GM19193 (cell line): ENCODE measurements at regions not wholly inside any gene's neighbourhood (a gene's known extent, or its start where the extent isn't known, plus 50 kb on each side); places are given as distances from the start of the nearest gene placed in this dataset.

ENCODE experiments used
- POLR2A ChIP-seq: IDR thresholded peaks from 4 replicates; pipeline ENCODE4 v1.6.1; 2011; ENCODE audit not compliant: insufficient read depth, insufficient read length; ENCODE audit errors: extremely low read depth

- TF ChIP-seq POLR2A = no peak
Measured at GRCh38 chr2:57876313-57876712, 170.3 kb upstream of the VRK2 start.

GRCh38 chr2:57877811-57878170 is 168.8 kb upstream of the VRK2 start:
- TF ChIP-seq POLR2A = no peak

GRCh38 chr2:57878171-57878865 is 168.3 kb upstream of the VRK2 start:
- TF ChIP-seq POLR2A = no peak

- no peak for TF ChIP-seq POLR2A
Measured at GRCh38 chr2:57878866-57879210, 167.8 kb upstream of the VRK2 start.

- TF ChIP-seq POLR2A = no peak
Measured at GRCh38 chr2:57880446-57880845, 166.2 kb upstream of the VRK2 start.

- TF ChIP-seq POLR2A = no peak
Measured at GRCh38 chr2:57880967-57881366, 165.6 kb upstream of the VRK2 start.

- TF ChIP-seq POLR2A = no peak
Measured at GRCh38 chr2:57881998-57882888, 164.4 kb upstream of the VRK2 start.

GRCh38 chr2:57882895-57883515 is 163.6 kb upstream of the VRK2 start:
- TF ChIP-seq POLR2A = no peak

GRCh38 chr2:57884281-57884680 is 162.3 kb upstream of the VRK2 start:
- no peak for TF ChIP-seq POLR2A

GRCh38 chr2:57885742-57886141 is 160.9 kb upstream of the VRK2 start:
- no peak for TF ChIP-seq POLR2A

GRCh38 chr2:57886161-57886786 is 160.3 kb upstream of the VRK2 start:
- no peak for TF ChIP-seq POLR2A

- TF ChIP-seq POLR2A = no peak
Measured at GRCh38 chr2:57888463-57888862, 158.1 kb upstream of the VRK2 start.

GRCh38 chr2:57890464-57890863 is 156.1 kb upstream of the VRK2 start:
- TF ChIP-seq POLR2A = no peak

GRCh38 chr2:57891086-57891712 is 155.4 kb upstream of the VRK2 start:
- TF ChIP-seq POLR2A = no peak

- no peak for TF ChIP-seq POLR2A
Measured at GRCh38 chr2:57892920-57893319, 153.7 kb upstream of the VRK2 start.
